A549 (cell line): ENCODE measurements at regions not wholly inside any gene's neighbourhood (a gene's known extent, or its start where the extent isn't known, plus 50 kb on each side); places are given as distances from the start of the nearest gene placed in this dataset.

Source experiments
- ATAC-seq, 2 experiments: fragments of 200-7000 bp in 1 of 2; fragments of >200 bp in 1 of 2; cut with Nextera tagmentation in 1 of 2; cut with Tn5 transposase in 1 of 2; 3 replicates each; pipeline versions ENCODE4 v1.8.0 to v1.9.1; 2018 to 2020; ENCODE audit warnings: mild to moderate bottlenecking in 1 of 2, moderate library complexity in 1 of 2
- CTCF ChIA-PET: fragments of 300-600 bp; sonication (Branson Sonifier 250); formaldehyde crosslinking; extraction: SDS; loops from one replicate; lab custom pipeline; 2021; ENCODE audit warnings: antibody characterized with exemption, inconsistent platforms; lab: Yijun Ruan, JAX
- POLR2A ChIA-PET: fragments of 350-600 bp; formaldehyde crosslinking; extraction: SDS; loops from one replicate; lab custom pipeline; 2021; ENCODE audit warnings: antibody characterized with exemption, inconsistent platforms; lab: Yijun Ruan, JAX
- DNase-seq, 2 experiments: peaks; one replicate each; pipeline versions ENCODE4 v3.0.0 to v3.0.0-alpha.2; 2011 to 2016; ENCODE audit warnings: low read depth in 1 of 2, low spot score in 1 of 2
- FAIRE-seq: peaks from 2 replicates; lab custom pipeline; 2011; peaks lifted over from hg19 to GRCh38; lab: Jason Lieb, UNC
- H3K27ac ChIP-seq, 2 experiments: fragments of >200 bp; sonication (Bioruptor Twin); formaldehyde crosslinking; 3 replicates each; pipeline ENCODE4 v1.5.1; 2016 to 2017
- H3K4me1 ChIP-seq: fragments of >200 bp; sonication (Bioruptor Twin); formaldehyde crosslinking; 3 replicates; pipeline ENCODE4 v1.6.1; 2016
- H3K4me2 ChIP-seq: fragments of >200 bp; sonication (Bioruptor Twin); formaldehyde crosslinking; 3 replicates; pipeline ENCODE4 v1.6.1; 2016
- H3K4me3 ChIP-seq: fragments of >200 bp; sonication (Bioruptor Twin); formaldehyde crosslinking; 3 replicates; pipeline ENCODE4 v1.5.1; 2016
- H3K9me3 ChIP-seq: fragments of >200 bp; sonication (Bioruptor Twin); formaldehyde crosslinking; 3 replicates; pipeline ENCODE4 v1.6.1; 2016
- ATOH8 ChIP-seq: fragments of 250-450 bp; sonication (Bioruptor Pico); IDR thresholded peaks from 2 replicates; pipeline ENCODE4 v1.5.0; 2020; ENCODE audit warnings: low read depth, mild to moderate bottlenecking, moderate library complexity
- BCL3 ChIP-seq: fragments of >200 bp; sonication (Bioruptor Twin); formaldehyde crosslinking; IDR thresholded peaks from 3 replicates; pipeline ENCODE4 v1.6.1; 2016
- CBX8 ChIP-seq: fragments of 200-600 bp; sonication (generic); IDR thresholded peaks from 2 replicates; pipeline ENCODE4 v1.6.1; 2016
- CHD4 ChIP-seq: fragments of 200-600 bp; sonication (generic); IDR thresholded peaks from 2 replicates; pipeline ENCODE4 v1.6.1; 2016; ENCODE audit warnings: antibody characterized with exemption, mild to moderate bottlenecking, borderline replicate concordance
- CTCF ChIP-seq: fragments of >200 bp; sonication (Bioruptor Twin); formaldehyde crosslinking; IDR thresholded peaks from 3 replicates; pipeline ENCODE4 v1.5.1; 2016
- EP300 ChIP-seq, 2 experiments: fragments of >200 bp; sonication (Bioruptor Twin); formaldehyde crosslinking; IDR thresholded peaks; 2 replicates in 1 of 2; 3 replicates in 1 of 2; pipeline ENCODE4 v1.6.1; 2016 to 2017
- FOSL2 ChIP-seq, 2 experiments: fragments of 450-650 bp in 1 of 2; fragments of >200 bp in 1 of 2; sonication (Bioruptor Twin) in 1 of 2; formaldehyde crosslinking; IDR thresholded peaks; 2 replicates each; pipeline versions ENCODE4 v1.5.0 to v1.6.1; 2016 to 2020; ENCODE audit warnings: mild to moderate bottlenecking in 1 of 2, moderate library complexity in 1 of 2
- FOXS1 ChIP-seq: fragments of 250-450 bp; sonication (Bioruptor Pico); IDR thresholded peaks from 2 replicates; pipeline ENCODE4 v1.5.0; 2020; ENCODE audit warnings: mild to moderate bottlenecking, moderate library complexity
- HDAC2 ChIP-seq: fragments of 200-600 bp; sonication (generic); IDR thresholded peaks from 2 replicates; pipeline ENCODE4 v1.6.1; 2016
- HES2 ChIP-seq: fragments of >200 bp; sonication (Bioruptor Twin); formaldehyde crosslinking; IDR thresholded peaks from 2 replicates; pipeline ENCODE4 v1.6.1; 2016
- HOXB13 ChIP-seq: fragments of 250-450 bp; sonication (Bioruptor Pico); IDR thresholded peaks from 2 replicates; pipeline ENCODE4 v1.5.0; 2020; ENCODE audit warnings: low read depth, mild to moderate bottlenecking, moderate library complexity
- HOXB5 ChIP-seq: fragments of 250-450 bp; sonication (Bioruptor Pico); IDR thresholded peaks from 2 replicates; pipeline ENCODE4 v1.5.0; 2020; ENCODE audit warnings: mild to moderate bottlenecking, moderate library complexity
- MAFK ChIP-seq: fragments of 450-650 bp; IDR thresholded peaks from 2 replicates; pipeline ENCODE4 v1.6.1; 2014; ENCODE audit not compliant: partially characterized antibody
- MYC ChIP-seq: IDR thresholded peaks from 2 replicates; pipeline ENCODE4 v1.6.1; 2012; ENCODE audit warnings: mild to moderate bottlenecking, inconsistent platforms, low read length, improper control_type of control experiment, borderline replicate concordance
- NPAS2 ChIP-seq: fragments of 250-450 bp; sonication (Bioruptor Pico); IDR thresholded peaks from 2 replicates; pipeline ENCODE4 v1.8.0; 2022; ENCODE audit warnings: mild to moderate bottlenecking, moderate library complexity, borderline replicate concordance
- PBX3 ChIP-seq: IDR thresholded peaks from 2 replicates; pipeline ENCODE4 v1.6.1; 2012
- POLR2A ChIP-seq: IDR thresholded peaks from 2 replicates; pipeline ENCODE4 v1.6.1; 2012; ENCODE audit warnings: mild to moderate bottlenecking, low read length
- RARB ChIP-seq: fragments of 250-450 bp; sonication (Bioruptor Pico); IDR thresholded peaks from 2 replicates; pipeline ENCODE4 v1.8.0; 2021; ENCODE audit warnings: mild to moderate bottlenecking, moderate library complexity
- RFX5 ChIP-seq: fragments of 450-650 bp; IDR thresholded peaks from 2 replicates; pipeline ENCODE4 v1.7.1; 2014; ENCODE audit warnings: antibody characterized with exemption, mild to moderate bottlenecking, moderate library complexity
- SREBF2 ChIP-seq: fragments of 450-650 bp; IDR thresholded peaks from 2 replicates; pipeline ENCODE4 v1.6.1; 2014; ENCODE audit warnings: mild to moderate bottlenecking, moderate library complexity
- USF2 ChIP-seq: fragments of 450-650 bp; IDR thresholded peaks from 2 replicates; pipeline ENCODE4 v1.6.1; 2014; ENCODE audit warnings: antibody characterized with exemption
- ZFP36 ChIP-seq: fragments of 450-650 bp; IDR thresholded peaks from 2 replicates; pipeline ENCODE4 v1.6.1; 2014; ENCODE audit warnings: borderline replicate concordance; ENCODE audit not compliant: partially characterized antibody
- WGBS: methylation state at CpG from one replicate; pipeline ENCODE4 v1.1.6; 2017; ENCODE audit errors: missing lambda C conversion rate; 5-methylcytosine and 5-hydroxymethylcytosine counted together

GRCh38 chr11:15801126-15801525 is 555.2 kb downstream of the SOX6 start:
- FAIRE-seq (no peak), DNase-seq (no peak), ATAC-seq (no peak)
- Histone ChIP-seq H3K9me3 (no peaks in the 10 kb centered on the region), H3K4me2 (no peak overlapping the region), H3K27ac (no peak overlapping the region), H3K4me1 (no peaks in the 10 kb centered on the region), H3K4me3 (no peak overlapping the region)
- CTCF ChIA-PET: interaction anchor here (0.5 kb wide), 1 partner anchor 26 kb away, joined by 3 read pairs; no protein-coding TSS in a partner anchor
- TF ChIP-seq SREBF2 (no peak), MAFK (no peak), ZFP36 (no peak), ATOH8 (no peak), FOXS1 (no peak), NPAS2 (no peak), MYC (no peak), RARB (CRISPR knock-in tag) (no peak), CTCF (no peak)
- WGBS: 8% methylated on average over 3 of the region's 3 CpGs
- POLR2A ChIA-PET: no interaction called here

GRCh38 chr11:15801616-15802015 is 554.7 kb downstream of the SOX6 start:
- DNase-seq (no peak), ATAC-seq (no peak), FAIRE-seq (no peak)
- H3K4me3 ChIP-seq: no peak overlapping the region
- ChIA-PET POLR2A (no interaction called here), CTCF (interaction anchor here (0.5 kb wide), 1 partner anchor 26 kb away, joined by 3 read pairs; no protein-coding TSS in a partner anchor)
- no peaks in the 10 kb centered on the region for H3K9me3 ChIP-seq
- H3K4me2 ChIP-seq: no peak overlapping the region
- no peak for TF ChIP-seq CBX8
- no peak for TF ChIP-seq RFX5
- TF ChIP-seq FOSL2 (IDR thresholded peaks at IDR 0.05): no peak
- TF ChIP-seq FOSL2 (CRISPR knock-in tag; IDR thresholded peaks at IDR 0.05): no peak
- no peak for TF ChIP-seq HOXB13 (CRISPR knock-in tag)
- TF ChIP-seq SREBF2: no peak
- no peak for TF ChIP-seq EP300 (IDR thresholded peaks at IDR 0.05)
- no peak for TF ChIP-seq ATOH8
- no peak for TF ChIP-seq HOXB5 (CRISPR knock-in tag)
- TF ChIP-seq POLR2A: no peak
- TF ChIP-seq BCL3: no peak
- no peak for TF ChIP-seq PBX3
- TF ChIP-seq HDAC2: no peak
- TF ChIP-seq CHD4: no peak
- H3K4me1 ChIP-seq: no peaks in the 10 kb centered on the region
- no peak overlapping the region for H3K27ac ChIP-seq
- 44% methylated on average over 5 of the region's 5 CpGs for WGBS

GRCh38 chr11:15805726-15806125 is 550.6 kb downstream of the SOX6 start:
- ChIA-PET CTCF (no interaction called here), POLR2A (no interaction called here)
- no peak for ATAC-seq
- DNase-seq: no peak
- no peaks in the 10 kb centered on the region for H3K4me1 ChIP-seq
- H3K9me3 ChIP-seq: no peaks in the 10 kb centered on the region
- FAIRE-seq: no peak
- H3K4me3 ChIP-seq: no peak overlapping the region
- no peak overlapping the region for H3K4me2 ChIP-seq
- TF ChIP-seq USF2: no peak
- TF ChIP-seq HES2: no peak
- TF ChIP-seq EP300 (IDR thresholded peaks at IDR 0.05): no peak
- no peak overlapping the region for H3K27ac ChIP-seq
- WGBS: 11% methylated on average over 1 of the region's 1 CpG
